GM21360 (cell line): ENCODE measurements at regions not wholly inside any gene's neighbourhood (a gene's known extent, or its start where the extent isn't known, plus 50 kb on each side); places are given as distances from the start of the nearest gene placed in this dataset.
"Not testable (repeated sequence)": the region's sequence is repeated elsewhere in the genome, so short reads cannot be mapped to it uniquely, and the experiment has no call there.

Experiments
- ATAC-seq: cut with Tn5 transposase; IDR thresholded peaks from one replicate; pipeline ENCODE4 v1.9.1; 2021; ENCODE audit warnings: mild to moderate bottlenecking, moderate library complexity; ENCODE audit not compliant: unreplicated experiment

DNA sequence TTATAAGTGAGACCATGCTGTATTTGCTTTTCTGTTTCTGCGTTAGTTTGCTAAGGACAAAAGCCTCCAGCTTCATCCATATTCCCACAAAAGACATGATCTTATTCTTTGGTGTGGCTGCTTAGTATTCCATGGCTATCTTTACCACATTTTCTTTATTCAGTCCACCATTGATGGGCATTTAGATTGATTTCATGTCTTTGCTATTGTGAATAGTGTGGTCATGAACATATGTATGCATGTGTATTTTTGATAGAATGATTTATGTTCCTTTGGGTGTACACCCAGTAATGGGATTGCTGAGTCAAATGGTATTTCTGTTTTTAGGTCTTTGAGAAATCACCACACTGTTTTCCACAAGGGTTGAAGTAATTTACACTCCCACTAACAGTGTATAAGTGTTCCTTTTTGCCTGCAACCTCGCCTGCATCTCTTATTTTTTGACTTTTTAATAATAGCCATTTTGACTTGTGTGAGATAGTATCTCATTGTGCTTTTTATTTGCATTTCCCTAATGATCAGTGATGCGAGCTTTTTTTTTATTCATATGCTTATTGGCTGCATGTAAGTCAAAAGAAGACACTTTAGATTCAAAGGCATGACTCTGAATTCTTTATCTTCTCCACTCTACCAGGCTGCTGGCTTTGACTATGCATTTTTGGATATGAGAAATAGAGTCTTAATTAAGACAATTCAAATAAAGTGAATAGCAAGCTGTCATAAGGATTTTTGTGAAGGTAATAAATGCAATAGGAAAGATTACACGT is 183.3 kb upstream of the SYNPR start:
- ATAC-seq = no peak

DNA sequence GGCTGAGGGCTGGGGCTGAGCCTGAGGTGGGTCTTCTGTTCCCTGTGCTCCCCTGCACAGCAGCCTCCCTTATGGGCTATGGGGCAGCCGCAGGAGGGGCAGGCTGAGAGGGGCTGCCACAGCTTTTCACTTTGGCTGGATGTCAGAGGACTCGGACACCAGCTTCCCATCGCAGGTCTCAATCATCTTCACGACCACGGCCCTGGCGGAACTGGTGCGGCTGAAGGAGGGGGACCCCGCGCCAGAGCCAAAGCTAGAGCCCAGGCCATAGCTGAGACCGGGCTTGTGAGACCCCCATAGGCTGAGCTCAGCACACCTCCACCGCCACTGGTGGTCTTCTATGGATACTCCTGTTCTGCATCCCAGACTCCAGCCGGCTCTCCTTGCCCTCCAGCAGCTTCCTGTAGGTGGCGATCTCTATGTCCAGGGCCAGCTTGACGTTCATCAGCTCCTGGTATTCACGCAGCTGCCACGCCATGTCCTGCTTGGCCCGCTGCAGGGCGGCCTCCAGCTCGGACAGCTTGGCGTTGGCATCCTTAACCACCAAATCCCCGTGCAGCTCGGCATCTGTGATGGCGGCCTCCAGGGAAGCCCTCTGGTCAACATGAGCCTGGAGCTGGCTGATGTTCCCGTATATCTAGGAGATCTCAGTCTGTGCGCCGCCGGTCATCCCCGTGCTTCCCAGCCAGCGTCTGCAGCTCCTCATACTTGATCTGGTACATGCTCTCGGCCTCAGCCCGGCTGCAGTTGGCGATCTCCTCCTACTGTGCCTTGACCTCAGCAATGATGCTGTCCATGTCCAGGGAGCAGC is 181.7 kb upstream of the SYNPR start:
- no peak for ATAC-seq

DNA sequence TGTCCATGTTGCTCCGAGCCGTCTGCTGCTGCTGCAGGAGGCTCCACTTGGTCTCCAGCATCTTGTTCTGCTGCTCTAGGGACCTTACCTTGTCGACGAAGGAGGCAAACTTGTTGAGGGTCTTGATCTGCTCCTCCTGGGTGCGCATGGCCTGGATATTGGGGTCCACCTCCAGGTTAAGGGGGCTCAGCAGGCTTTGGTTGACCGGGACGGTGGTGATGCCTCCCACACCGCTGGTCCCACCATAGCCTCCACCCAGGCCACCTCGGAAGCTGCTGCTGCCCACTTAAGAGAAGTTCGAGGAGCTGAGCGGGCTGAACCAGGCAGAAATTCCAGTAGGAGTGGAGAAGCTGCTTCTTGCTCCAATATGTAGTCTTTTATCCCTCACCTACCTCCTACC is 180.7 kb upstream of the SYNPR start:
- ATAC-seq = no peak

DNA sequence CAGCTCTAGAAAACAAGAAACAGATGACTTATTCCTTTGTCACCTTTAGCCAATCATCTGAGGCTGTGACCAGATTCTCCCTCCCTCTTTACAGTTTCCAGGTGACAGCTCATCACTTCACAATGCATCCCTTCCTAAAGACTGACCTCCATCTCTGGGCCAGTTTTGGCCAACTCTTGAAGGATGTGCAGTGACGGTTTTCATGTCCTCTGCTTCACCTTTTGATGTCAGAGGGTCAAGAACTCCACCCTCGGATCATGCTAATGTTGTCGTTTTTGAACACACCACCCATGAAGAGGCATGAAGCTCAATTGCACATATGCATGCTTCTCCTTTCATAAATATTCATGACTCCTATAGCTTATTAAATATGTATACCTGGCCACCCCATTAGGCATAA is 161.2 kb upstream of the SYNPR start:
- ATAC-seq = no peak

DNA sequence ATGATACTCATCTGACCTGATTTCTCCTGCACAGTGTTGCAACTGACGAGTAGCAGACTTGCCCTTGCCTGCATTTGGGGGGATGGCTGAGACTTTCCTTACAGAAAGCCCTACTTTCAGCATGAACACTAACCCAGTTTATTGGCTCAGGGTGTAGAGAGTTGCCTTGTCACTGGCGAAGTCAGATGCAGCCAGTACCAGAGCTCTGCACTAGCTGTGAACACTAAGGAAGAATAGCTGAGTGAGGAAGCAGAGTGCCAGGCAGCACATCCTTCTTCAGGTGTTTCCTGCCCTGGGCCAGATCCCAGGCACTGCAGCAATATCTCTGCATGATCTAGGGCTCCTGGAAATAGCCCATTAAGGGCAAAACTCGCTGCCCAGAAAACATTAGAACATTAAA is 154.0 kb upstream of the SYNPR start:
- no peak for ATAC-seq

DNA sequence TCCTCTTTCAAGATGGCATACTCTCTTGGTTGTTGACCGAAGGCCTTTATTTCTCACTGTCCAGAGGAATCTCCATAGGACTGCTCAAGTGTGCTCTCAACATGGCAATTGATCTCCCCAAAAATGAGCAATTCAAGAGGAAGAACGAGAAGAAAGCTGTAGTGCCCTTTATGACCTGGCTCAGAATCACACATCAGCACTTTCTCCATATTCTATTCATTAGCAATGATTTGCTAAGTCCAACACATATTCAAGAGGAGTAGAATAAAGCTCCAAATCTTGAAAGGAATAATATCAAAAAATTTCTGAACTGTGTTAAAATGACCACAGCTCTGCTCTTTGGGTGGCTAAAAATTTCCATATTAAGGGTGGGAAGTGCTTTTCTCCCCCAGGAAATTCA is 151.6 kb upstream of the SYNPR start:
- ATAC-seq = no peak

DNA sequence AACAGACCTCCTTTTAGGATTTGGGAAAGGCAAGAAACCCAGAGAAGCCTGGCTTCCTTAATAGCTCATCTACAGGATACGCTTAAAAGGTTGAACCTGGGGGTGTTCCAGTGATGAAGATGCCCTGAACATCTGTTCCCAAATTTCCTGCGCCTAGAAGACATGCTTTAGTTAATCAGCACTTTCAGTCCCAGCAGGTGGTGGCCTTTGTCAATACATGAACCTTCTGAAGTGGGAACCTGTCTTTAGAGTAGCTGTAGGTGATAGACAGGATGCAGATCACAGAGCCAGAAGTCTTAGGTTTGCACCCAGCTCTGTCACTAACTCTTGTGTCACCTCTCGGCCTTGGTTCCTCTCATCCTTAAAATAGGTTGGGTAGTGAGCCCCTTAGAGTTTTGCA is 149.7 kb upstream of the SYNPR start:
- no peak for ATAC-seq

DNA sequence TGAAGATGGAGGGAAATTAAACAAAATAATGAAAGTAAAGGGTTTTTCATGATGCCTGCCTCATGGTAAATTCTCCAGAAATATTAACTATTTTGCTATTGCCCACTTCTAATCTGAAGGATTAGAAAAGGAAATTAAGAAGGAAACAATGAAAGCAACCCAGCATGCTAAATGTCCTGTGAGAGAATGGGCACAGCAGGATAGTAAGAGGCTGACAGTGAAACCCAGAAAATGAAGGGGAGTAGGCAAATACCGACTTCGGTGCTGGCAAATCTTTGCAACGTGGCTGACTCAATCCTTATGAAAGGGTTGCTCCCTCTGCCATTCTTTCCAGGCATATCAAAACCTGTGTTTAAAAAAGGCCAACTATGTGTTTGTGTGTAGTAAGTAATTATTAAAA is 147.5 kb upstream of the SYNPR start:
- no peak for ATAC-seq

DNA sequence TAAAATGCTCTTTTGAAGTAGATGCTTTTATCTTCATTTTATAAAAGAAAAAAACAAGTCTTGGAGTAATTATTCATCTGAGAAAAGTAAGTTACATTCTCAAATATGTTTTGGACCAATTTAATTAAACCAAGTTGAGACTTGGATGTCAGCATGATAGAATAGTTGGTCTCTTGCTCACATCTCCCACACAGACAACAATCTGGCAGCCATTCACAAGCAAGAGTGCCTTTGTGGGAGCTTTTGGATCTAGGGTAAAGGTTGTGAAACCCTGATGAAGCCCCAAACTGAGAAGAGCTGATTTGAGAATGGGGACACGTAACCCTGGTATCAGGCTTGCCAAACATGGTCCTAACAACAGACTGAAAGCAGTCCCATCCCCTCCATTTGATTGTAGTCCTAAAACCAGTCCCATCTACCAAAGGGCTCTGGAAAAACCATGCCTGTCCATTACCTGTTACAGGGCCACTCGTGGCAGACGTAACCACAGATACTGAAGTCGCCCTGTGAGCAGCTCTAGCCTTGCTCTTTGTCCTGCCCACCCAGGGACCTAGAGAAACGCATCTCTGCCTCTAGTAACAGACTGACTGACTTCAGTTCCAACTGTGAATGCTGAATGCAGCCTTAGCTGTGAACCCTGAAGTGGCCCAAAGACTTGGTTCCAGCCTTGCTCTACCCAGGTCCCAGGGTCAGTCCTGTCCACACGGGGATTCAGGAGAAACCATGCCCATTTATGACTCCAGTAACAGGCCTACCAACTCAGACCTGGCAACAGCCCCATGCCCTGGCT is 145.5 kb upstream of the SYNPR start:
- ATAC-seq = no peak

DNA sequence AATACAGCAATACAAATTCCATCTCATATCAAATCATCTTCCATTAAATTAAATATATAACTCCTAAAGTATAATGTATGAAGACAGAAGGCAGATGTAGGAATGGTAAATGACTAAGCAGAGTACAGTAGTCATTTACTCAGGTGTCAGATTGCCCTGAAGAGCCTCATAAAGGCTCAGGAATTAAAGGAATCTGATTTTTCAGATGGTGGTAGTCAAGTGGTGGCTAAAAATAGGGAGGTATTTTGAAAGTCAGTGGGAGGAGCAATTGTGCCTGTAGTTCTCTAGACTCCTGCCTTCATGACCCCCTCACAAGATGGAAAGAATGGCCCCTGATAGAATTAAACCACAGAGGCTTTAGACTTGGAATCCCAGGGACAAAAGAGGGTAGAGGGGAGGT is 142.7 kb upstream of the SYNPR start:
- ATAC-seq = no peak

DNA sequence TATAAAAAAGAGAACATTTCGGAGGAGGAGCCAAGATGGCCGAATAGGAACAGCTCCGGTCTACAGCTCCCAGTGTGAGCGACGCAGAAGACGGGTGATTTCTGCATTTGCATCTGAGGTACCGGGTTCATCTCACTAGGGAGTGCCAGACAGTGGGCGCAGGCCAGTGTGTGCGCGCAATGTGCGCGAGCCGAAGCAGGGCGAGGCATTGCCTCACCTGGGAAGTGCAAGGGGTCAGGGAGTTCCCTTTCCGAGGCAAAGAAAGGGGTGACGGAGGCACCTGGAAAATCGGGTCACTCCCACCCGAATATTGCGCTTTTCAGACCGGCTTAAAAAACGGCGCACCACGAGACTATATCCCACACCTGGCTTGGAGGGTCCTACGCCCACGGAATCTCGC is 141.9 kb upstream of the SYNPR start:
- ATAC-seq = not testable (repeated sequence)

DNA sequence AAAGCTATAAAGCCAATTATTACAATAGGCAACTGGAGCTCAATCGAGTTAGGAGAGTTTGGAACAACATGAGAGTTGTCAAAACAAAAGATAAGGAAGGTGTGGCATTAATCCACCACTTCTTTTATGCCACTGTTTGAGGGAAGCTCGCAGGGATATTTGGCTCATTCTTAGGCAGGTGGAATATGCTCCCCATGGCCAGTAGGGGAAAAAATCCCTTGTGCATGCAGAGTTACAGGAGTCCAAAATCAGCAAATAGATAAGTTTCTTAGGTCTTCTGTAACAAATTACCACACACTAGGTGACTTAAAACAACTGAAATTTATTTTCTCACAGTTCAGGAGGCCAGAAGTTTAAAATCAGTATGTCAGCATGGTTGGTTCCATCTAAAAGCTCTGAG is 135.4 kb upstream of the SYNPR start:
- ATAC-seq = no peak

DNA sequence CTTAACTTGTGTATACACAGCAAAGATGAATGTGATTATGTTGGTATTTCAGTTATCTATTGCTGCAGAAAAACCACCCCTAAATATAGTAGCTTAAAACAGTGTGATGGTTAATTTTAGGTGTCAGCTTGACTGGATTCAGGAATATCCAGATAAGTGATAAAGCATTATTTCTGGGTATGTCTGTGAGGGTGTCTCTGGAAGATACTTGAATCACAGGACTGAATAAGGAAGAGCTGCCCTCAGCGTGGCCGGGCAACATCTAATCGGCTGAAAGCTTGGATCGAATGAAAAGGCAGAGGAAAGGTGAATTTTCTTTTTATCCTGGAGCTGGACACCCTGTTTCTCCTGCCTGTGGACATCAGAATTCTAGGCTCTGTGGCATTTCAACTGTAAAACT is 132.0 kb upstream of the SYNPR start:
- no peak for ATAC-seq

DNA sequence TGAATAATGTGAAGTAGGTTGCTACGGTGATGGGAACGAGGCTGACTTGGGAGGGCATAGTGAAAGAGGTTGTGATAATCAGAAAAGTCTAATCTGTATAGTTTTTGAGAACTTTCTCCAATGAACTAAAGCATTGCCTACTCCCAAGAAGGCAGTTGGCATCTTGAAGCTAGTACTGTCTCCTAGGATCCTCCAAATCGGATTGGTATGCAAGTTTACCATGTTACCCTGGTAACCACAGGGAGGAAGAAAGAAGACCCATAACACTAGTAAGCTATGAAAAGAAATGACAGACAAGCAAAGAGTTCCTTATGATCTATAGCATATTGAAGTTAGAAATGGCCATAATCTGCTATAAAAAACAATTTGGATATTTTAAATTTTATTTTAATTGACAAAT is 127.2 kb upstream of the SYNPR start:
- ATAC-seq = no peak

DNA sequence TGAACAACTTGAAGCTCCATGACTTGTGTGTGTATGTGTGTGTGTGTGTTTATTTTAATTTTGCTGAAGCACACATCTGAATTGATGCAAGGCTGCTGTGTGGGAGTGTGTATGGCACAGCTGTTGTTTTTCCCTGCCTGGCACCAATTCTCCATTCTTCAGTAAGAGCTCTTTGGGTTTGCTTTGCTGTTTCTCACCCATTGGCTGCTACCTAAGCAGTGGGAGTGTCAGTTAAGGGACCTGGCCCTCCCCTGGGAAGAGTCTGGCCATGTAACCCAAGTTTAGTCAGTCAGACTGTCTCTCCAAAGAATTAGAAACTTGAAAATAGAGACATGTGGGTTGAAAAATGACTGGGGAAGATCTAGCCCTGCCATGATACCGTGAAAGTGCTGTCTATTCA is 126.2 kb upstream of the SYNPR start:
- no peak for ATAC-seq

DNA sequence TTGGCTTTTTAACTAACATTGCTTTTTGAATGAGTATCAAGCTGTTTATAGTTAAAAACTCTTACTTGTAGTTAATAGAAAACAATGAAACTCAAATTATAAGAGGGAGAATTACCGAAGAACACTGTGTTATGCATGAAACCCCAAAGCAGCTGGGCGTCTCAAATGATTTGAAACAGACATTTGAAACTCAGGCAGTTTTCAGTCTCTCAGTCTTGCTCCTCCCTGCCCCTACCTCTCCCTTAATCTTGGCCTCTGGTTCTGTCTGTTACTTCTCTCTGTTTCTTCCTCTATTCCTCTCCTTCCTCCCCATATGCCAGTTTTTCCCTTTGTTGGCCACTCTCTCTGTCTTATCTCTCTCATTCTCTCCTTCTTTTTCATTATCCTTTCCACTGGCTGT is 118.3 kb upstream of the SYNPR start:
- no peak for ATAC-seq

DNA sequence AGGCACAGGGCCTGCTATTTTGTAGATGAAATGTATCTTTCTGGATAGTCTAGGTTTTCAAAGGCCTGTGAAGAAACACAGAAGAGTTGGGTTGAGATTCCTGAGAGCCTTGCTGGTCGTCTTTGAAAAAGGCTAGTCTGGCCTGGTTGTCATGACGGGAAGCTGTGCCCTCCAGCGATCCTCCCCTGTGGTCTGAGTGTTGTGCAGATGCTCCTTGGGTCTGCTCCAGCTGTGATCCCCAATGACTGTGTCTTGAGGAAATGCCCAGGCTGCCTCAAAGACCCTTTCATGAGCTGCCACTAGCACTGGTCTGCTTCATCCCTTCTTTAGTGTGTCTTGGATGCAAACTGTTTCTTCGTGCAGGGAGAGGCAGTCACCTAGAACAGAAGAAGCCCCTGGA is 111.0 kb upstream of the SYNPR start:
- no peak for ATAC-seq

DNA sequence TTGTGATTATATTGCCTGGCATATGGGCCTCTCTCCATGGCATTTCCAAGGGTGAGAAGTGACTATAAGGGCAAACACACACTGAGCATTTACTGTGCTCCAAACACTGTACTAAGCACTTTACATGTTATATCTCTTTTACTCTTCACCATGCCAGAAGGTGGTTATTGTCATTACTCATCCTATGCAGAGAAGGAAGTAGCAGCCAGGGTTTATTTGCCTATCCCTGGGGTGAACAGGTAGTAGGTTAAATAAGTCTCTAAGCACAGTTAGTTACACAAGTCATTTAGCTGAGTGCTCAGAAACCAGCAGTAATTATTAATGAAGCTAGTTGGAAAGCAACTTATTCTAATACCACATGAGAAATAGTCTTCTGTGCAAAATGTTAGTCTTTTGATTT is 109.9 kb upstream of the SYNPR start:
- no peak for ATAC-seq

DNA sequence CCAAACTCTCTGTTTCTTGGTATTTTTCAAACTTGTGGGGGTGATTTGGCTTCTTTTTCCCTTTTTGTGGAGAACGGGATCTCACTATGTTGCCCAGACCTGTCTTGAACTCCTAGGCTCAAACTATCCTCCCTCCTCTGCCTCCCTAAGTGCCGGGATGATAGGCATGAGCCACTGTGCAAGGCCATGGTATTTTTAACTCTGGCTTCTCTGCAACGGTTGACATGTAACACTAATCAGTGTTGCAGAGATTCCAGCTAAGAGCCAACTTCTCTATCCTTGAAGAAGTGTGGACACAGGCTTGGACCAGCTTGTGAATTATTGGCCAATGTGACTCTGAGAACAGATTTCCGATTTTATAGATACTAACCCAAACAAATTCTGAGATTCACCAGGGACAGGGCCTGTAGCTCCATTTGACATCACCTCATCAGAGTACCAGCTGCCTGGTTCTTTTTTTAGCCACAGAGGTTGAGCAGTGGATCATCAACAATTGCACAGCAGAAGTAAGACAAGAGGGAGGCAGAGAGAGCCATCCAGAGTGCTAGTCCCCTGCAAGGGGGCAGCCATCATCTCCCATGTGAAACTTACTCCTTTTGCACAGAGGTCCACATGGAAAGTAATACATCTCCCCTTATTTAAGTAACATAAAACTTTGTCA is 98.1 kb upstream of the SYNPR start:
- no peak for ATAC-seq

DNA sequence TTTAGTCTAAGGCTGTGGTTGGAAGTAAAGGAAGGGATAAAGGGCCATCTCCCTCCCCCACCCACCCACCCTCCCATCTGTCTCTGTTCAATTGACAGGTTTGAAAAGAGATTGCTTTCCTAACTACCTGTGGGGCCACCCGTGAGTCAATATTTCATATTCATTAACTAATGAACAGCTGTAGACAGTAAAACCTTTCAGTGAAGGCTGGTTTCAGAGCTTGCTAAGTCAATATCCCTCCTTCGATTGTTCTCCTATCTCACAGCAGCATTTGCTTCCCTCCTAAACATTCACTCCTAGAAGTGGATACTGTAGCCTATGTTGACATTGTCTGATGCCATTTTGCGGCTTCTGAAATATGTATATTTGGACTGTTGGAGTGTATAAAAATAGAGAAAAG is 85.9 kb upstream of the SYNPR start:
- ATAC-seq = no peak

DNA sequence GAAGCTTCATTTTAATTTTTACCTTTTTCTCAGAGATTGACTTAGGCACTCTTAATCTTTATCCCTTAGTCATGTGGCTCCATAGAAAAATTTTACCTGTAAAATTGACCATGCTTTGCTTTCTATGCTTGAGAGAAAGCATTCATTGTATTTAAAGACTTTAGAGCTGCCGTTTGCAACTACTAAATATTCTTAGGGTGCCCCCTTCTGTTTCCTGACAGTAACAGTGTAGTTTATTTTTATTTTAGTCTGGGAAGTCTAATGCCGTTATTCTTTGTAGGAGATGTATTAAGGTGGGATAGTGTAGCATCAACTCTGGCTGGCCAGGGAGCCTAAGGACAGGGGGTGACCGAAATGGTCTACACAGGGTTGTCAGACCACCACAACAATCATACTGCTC is 84.5 kb upstream of the SYNPR start:
- ATAC-seq = no peak
